ENCODE measurements at regions not wholly inside any gene's neighbourhood (a gene's known extent, or its start where the extent isn't known, plus 50 kb on each side); places are given as distances from the start of the nearest gene placed in this dataset.
"Not testable (repeated sequence)": the region's sequence is repeated elsewhere in the genome, so short reads cannot be mapped to it uniquely, and the experiment has no call there.

DNA sequence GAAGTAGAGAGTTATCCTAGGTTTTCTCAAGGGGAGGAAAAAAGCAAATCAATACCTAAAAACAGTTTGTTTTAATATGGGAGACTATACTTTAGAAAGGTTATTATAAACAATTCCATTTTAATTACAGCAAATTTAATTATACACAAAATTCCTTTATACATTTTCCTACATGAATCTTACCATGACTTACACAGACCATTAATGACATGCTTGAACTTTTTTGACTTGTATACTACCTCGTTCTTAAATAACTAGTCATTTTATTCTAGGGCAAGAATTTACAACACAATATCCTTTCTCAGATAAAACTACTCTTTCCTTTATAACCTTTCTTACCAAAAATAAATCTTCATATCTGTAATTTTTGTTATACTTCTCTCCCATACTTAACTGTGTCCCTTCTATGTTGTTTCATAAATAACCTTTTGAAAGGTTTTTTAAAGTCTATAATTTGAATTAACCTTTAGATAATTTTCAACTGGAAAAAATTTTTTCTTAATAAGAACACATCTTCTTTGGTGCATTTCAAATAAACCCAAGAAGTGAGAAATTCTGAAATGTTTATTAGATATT lies 729.4 kb downstream of the TENT5A start:
- 8% methylated on average over 1 of the region's 1 CpG for WGBS (ENCODE audit: low lambda C conversion rate)
- ChIA-PET POLR2A (no interaction called here), CTCF (interaction anchor here (0.7 kb wide), 1 partner anchor 121 kb away, joined by 3 read pairs; no protein-coding TSS in a partner anchor)
- DNase-seq, result no peak
- H3K79me2 ChIP-seq (ENCODE audit: insufficient read depth), result no peaks in the 10 kb centered on the region
- H3K9me2 ChIP-seq, result no peaks in the 10 kb centered on the region
- H3K9ac ChIP-seq, result no peak overlapping the region
- TF ChIP-seq TAF1 (IDR thresholded peaks at IDR 0.05; ENCODE audit: borderline replicate concordance, low read depth, low read length), result no peak
- TF ChIP-seq, protein P1, sequence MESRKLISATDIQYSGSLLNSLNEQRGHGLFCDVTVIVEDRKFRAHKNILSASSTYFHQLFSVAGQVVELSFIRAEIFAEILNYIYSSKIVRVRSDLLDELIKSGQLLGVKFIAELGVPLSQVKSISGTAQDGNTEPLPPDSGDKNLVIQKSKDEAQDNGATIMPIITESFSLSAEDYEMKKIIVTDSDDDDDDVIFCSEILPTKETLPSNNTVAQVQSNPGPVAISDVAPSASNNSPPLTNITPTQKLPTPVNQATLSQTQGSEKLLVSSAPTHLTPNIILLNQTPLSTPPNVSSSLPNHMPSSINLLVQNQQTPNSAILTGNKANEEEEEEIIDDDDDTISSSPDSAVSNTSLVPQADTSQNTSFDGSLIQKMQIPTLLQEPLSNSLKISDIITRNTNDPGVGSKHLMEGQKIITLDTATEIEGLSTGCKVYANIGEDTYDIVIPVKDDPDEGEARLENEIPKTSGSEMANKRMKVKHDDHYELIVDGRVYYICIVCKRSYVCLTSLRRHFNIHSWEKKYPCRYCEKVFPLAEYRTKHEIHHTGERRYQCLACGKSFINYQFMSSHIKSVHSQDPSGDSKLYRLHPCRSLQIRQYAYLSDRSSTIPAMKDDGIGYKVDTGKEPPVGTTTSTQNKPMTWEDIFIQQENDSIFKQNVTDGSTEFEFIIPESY (IDR thresholded peaks at IDR 0.05; ENCODE audit: borderline replicate concordance, low read depth), result no peak
- TF ChIP-seq, protein P2, sequence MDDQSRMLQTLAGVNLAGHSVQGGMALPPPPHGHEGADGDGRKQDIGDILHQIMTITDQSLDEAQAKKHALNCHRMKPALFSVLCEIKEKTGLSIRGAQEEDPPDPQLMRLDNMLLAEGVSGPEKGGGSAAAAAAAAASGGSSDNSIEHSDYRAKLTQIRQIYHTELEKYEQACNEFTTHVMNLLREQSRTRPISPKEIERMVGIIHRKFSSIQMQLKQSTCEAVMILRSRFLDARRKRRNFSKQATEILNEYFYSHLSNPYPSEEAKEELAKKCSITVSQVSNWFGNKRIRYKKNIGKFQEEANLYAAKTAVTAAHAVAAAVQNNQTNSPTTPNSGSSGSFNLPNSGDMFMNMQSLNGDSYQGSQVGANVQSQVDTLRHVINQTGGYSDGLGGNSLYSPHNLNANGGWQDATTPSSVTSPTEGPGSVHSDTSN (IDR thresholded peaks at IDR 0.05), result no peak
- no peak for TF ChIP-seq SMC3 (IDR thresholded peaks at IDR 0.05; ENCODE audit: low read depth, low read length)
- TF ChIP-seq, protein P3, sequence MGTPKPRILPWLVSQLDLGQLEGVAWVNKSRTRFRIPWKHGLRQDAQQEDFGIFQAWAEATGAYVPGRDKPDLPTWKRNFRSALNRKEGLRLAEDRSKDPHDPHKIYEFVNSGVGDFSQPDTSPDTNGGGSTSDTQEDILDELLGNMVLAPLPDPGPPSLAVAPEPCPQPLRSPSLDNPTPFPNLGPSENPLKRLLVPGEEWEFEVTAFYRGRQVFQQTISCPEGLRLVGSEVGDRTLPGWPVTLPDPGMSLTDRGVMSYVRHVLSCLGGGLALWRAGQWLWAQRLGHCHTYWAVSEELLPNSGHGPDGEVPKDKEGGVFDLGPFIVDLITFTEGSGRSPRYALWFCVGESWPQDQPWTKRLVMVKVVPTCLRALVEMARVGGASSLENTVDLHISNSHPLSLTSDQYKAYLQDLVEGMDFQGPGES (IDR thresholded peaks at IDR 0.05; ENCODE audit: low read depth, low read length), result no peak
- no peak for TF ChIP-seq EP300 (IDR thresholded peaks at IDR 0.05; ENCODE audit: borderline replicate concordance in 1 of 2, low read depth in 1 of 2, low read length in 1 of 2)
- no peak for TF ChIP-seq RXRA (IDR thresholded peaks at IDR 0.05; ENCODE audit: borderline replicate concordance, low read depth)
- no peak for TF ChIP-seq POLR2AphosphoS5 (IDR thresholded peaks at IDR 0.05; ENCODE audit: low read depth, low read length)
- TF ChIP-seq MXI1 (IDR thresholded peaks at IDR 0.05; ENCODE audit: low read depth, low read length), result no peak
- TF ChIP-seq RAD21 (IDR thresholded peaks at IDR 0.05; ENCODE audit: low read length), result no peak
- TF ChIP-seq MEF2A (IDR thresholded peaks at IDR 0.05; ENCODE audit: borderline replicate concordance, low read depth), result no peak
- TF ChIP-seq, protein P4, sequence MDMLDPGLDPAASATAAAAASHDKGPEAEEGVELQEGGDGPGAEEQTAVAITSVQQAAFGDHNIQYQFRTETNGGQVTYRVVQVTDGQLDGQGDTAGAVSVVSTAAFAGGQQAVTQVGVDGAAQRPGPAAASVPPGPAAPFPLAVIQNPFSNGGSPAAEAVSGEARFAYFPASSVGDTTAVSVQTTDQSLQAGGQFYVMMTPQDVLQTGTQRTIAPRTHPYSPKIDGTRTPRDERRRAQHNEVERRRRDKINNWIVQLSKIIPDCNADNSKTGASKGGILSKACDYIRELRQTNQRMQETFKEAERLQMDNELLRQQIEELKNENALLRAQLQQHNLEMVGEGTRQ (IDR thresholded peaks at IDR 0.05; ENCODE audit: borderline replicate concordance, low read depth, low read length), result no peak
- TF ChIP-seq TEAD4 (IDR thresholded peaks at IDR 0.05; ENCODE audit: borderline replicate concordance, insufficient read depth), result no peak
- no peak for TF ChIP-seq FOXJ3 (CRISPR knock-in tag; IDR thresholded peaks at IDR 0.05)
- no peak overlapping the region for H2AFZ ChIP-seq (ENCODE audit: low read depth)
- no peak overlapping the region for H3K4me2 ChIP-seq
- H4K20me1 ChIP-seq (ENCODE audit: insufficient read depth), result no peaks in the 10 kb centered on the region
- H3K36me3 ChIP-seq (replicated peaks in 1 of 2; ENCODE audit: control insufficient read depth in 1 of 2, insufficient read depth in 2 of 2, low read length in 1 of 2), result no peaks in the 10 kb centered on the region
- no peaks in the 10 kb centered on the region for H3K27me3 ChIP-seq (ENCODE audit: insufficient read depth)
- H3K4me1 ChIP-seq (ENCODE audit: control insufficient read depth in 1 of 2, insufficient read depth in 2 of 2, low read depth in 1 of 2, low read length in 1 of 2), result no peaks in the 10 kb centered on the region
- H3K27ac ChIP-seq (ENCODE audit: low read depth in 2 of 2, low read length in 1 of 2), result no peak overlapping the region
- no peak overlapping the region for H3K4me3 ChIP-seq (ENCODE audit: low read depth in 2 of 2, low read length in 1 of 2)
- no peaks in the 10 kb centered on the region for H3F3A ChIP-seq (replicated peaks; ENCODE audit: insufficient read depth)
- H3K9me3 ChIP-seq, result 0 out of 2 replicates have a peak, but pooled peaks cover 3% of the 10 kb centered on the region

DNA sequence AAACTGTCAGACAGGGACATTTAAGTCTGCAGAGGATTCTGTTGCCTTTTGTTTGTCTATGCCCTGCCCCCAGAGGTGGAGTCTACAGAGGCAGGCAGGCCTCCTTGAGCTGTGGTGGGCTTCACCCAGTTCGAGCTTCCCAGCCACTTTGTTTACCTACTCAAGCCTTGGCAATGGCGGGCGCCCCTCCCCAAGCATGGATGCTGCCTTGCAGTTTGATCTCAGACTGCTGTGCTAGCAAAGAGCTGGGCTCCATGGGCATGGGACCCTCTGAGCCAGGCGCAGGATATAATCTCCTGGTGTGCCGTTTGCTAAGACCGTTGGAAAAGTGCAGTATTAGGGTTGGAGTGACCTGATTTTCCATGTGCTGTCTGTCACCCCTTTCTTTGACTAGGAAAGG lies 734.9 kb downstream of the TENT5A start:
- DNase-seq; H3K9me2 ChIP-seq; POLR2A ChIA-PET; H3K79me2 ChIP-seq (ENCODE audit: insufficient read depth); CTCF ChIA-PET; H3K4me3 ChIP-seq (ENCODE audit: low read depth in 2 of 2, low read length in 1 of 2); H3K27me3 ChIP-seq (ENCODE audit: insufficient read depth); H3K9ac ChIP-seq; H3K9me3 ChIP-seq; H3K27ac ChIP-seq (ENCODE audit: low read depth in 2 of 2, low read length in 1 of 2); H2AFZ ChIP-seq (ENCODE audit: low read depth); H3K4me2 ChIP-seq; H3F3A ChIP-seq (replicated peaks; ENCODE audit: insufficient read depth); H3K36me3 ChIP-seq (replicated peaks in 1 of 2; ENCODE audit: control insufficient read depth in 1 of 2, insufficient read depth in 2 of 2, low read length in 1 of 2); H3K4me1 ChIP-seq (ENCODE audit: control insufficient read depth in 1 of 2, insufficient read depth in 2 of 2, low read depth in 1 of 2, low read length in 1 of 2); H4K20me1 ChIP-seq (ENCODE audit: insufficient read depth): not testable (repeated sequence)
- WGBS (ENCODE audit: low lambda C conversion rate), result 21% methylated on average over 4 of the region's 6 CpGs
